Esophagus (tissue), 2 donors: ENCODE measurements at regions not wholly inside any gene's neighbourhood (a gene's known extent, or its start where the extent isn't known, plus 50 kb on each side); places are given as distances from the start of the nearest gene placed in this dataset.

Source experiments
- H3K27ac ChIP-seq, 2 donors: one replicate each; pipeline ENCODE4 v1.5.1; 2013; ENCODE audit warnings: low read depth in 2 of 2, mild to moderate bottlenecking in 2 of 2, inconsistent platforms in 1 of 2, low read length in 1 of 2, moderate library complexity in 1 of 2
- H3K27me3 ChIP-seq, 2 donors: one replicate each; pipeline ENCODE4 v1.6.1; 2013; ENCODE audit warnings: low read length in 2 of 2, control low read depth in 1 of 2, mild to moderate bottlenecking in 1 of 2; ENCODE audit not compliant: insufficient read depth in 2 of 2, control insufficient read depth in 1 of 2
- H3K36me3 ChIP-seq, 2 donors: one replicate each; pipeline ENCODE4 v1.6.1; 2013; ENCODE audit warnings: low read length in 1 of 2; ENCODE audit not compliant: control insufficient read depth in 2 of 2, insufficient read depth in 2 of 2
- H3K4me1 ChIP-seq, 2 donors: one replicate each; pipeline ENCODE4 v1.6.1; 2013; ENCODE audit warnings: low read length in 1 of 2; ENCODE audit not compliant: control insufficient read depth in 2 of 2, insufficient read depth in 2 of 2
- H3K4me3 ChIP-seq, 2 donors: one replicate each; pipeline ENCODE4 v1.5.1; 2013; ENCODE audit warnings: low read length in 2 of 2, mild to moderate bottlenecking in 2 of 2, low read depth in 1 of 2, moderate library complexity in 1 of 2
- H3K9me3 ChIP-seq, 2 donors: one replicate each; pipeline ENCODE4 v1.6.1; 2013; ENCODE audit warnings: mild to moderate bottlenecking in 2 of 2, low read depth in 1 of 2, low read length in 1 of 2, moderate library complexity in 1 of 2; ENCODE audit not compliant: control insufficient read depth in 2 of 2, insufficient read depth in 1 of 2
- WGBS, 2 donors: extraction: QIAGEN DNeasy Blood & Tissue Kit; methylation state at CpG; one replicate each; pipeline ENCODE4 v1.1.7; 2013; 5-methylcytosine and 5-hydroxymethylcytosine counted together
- donor health status: healthy with polysubstance abuse.
- donor health status: Bipolar disorder and iron deficiency.

GRCh38 chr11:79514695-79515094 is 73.9 kb upstream of the TENM4 start:
- WGBS, 2 donors = 73 to 82% methylated on average over 2 of the region's 2 CpGs
- H3K4me1 ChIP-seq = no peaks in the 10 kb centered on the region
- no peak overlapping the region for H3K27ac ChIP-seq
- H3K36me3 ChIP-seq = no peaks in the 10 kb centered on the region
- H3K9me3 ChIP-seq = no peaks in the 10 kb centered on the region
- H3K27me3 ChIP-seq = no peaks in the 10 kb centered on the region
- H3K4me3 ChIP-seq = no peak overlapping the region

GRCh38 chr11:79514290-79514689 is 73.5 kb upstream of the TENM4 start:
- Histone ChIP-seq H3K27me3 (no peaks in the 10 kb centered on the region), H3K36me3 (no peaks in the 10 kb centered on the region), H3K9me3 (no peaks in the 10 kb centered on the region), H3K4me3 (no peak overlapping the region), H3K27ac (no peak overlapping the region), H3K4me1 (no peaks in the 10 kb centered on the region)
- WGBS, 2 donors = 63 to 64% methylated on average over 4 of the region's 4 CpGs

- Histone ChIP-seq H3K27ac (no peak overlapping the region), H3K36me3 (no peaks in the 10 kb centered on the region), H3K4me1 (peaks cover 0 to 2% of the 10 kb centered on the region in 2 donors), H3K4me3 (no peak overlapping the region), H3K27me3 (no peaks in the 10 kb centered on the region), H3K9me3 (no peaks in the 10 kb centered on the region)
- 54 to 70% methylated on average over 4 of the region's 4 CpGs for WGBS, 2 donors
Observed at GRCh38 chr11:79512706-79513469, 72.1 kb upstream of the TENM4 start.

GRCh38 chr11:79510960-79511359 is 70.1 kb upstream of the TENM4 start:
- Histone ChIP-seq H3K4me3 (no peak overlapping the region), H3K36me3 (no peaks in the 10 kb centered on the region), H3K27me3 (no peaks in the 10 kb centered on the region), H3K27ac (no peak overlapping the region), H3K9me3 (no peaks in the 10 kb centered on the region), H3K4me1 (peaks cover 2% of the 10 kb centered on the region in 2 donors)
- 75% methylated on average over 9 of the region's 9 CpGs for WGBS, 2 donors

GRCh38 chr11:79508461-79508860 is 67.6 kb upstream of the TENM4 start:
- H3K27ac ChIP-seq = no peak overlapping the region
- H3K4me1 ChIP-seq = peaks cover 2% of the 10 kb centered on the region in 2 donors
- no peaks in the 10 kb centered on the region for H3K27me3 ChIP-seq
- H3K9me3 ChIP-seq = no peaks in the 10 kb centered on the region
- WGBS, 2 donors = 59 to 65% methylated on average over 3 of the region's 3 CpGs
- no peak overlapping the region for H3K4me3 ChIP-seq
- no peaks in the 10 kb centered on the region for H3K36me3 ChIP-seq

- WGBS, 2 donors = 50 to 53% methylated on average over 7 of the region's 7 CpGs
- no peak overlapping the region for H3K27ac ChIP-seq
- peaks cover 2% of the 10 kb centered on the region in 2 donors for H3K4me1 ChIP-seq
- H3K27me3 ChIP-seq = no peaks in the 10 kb centered on the region
- H3K4me3 ChIP-seq = no peak overlapping the region
- H3K36me3 ChIP-seq = no peaks in the 10 kb centered on the region
- no peaks in the 10 kb centered on the region for H3K9me3 ChIP-seq
Observed at GRCh38 chr11:79507706-79508105, 66.9 kb upstream of the TENM4 start.

- H3K27me3 ChIP-seq = no peaks in the 10 kb centered on the region
- no peak overlapping the region for H3K27ac ChIP-seq
- H3K4me1 ChIP-seq = peaks cover 2% of the 10 kb centered on the region in 2 donors
- H3K9me3 ChIP-seq = no peaks in the 10 kb centered on the region
- 67 to 75% methylated on average over 11 of the region's 11 CpGs for WGBS, 2 donors
- no peaks in the 10 kb centered on the region for H3K36me3 ChIP-seq
- no peak overlapping the region for H3K4me3 ChIP-seq
Observed at GRCh38 chr11:79506734-79507344, 66.0 kb upstream of the TENM4 start.

GRCh38 chr11:79506124-79506523 is 65.3 kb upstream of the TENM4 start:
- H3K4me1 ChIP-seq = peaks cover 2% of the 10 kb centered on the region in 2 donors
- no peak overlapping the region for H3K27ac ChIP-seq
- no peaks in the 10 kb centered on the region for H3K9me3 ChIP-seq
- WGBS, 2 donors = 58 to 78% methylated on average over 3 of the region's 3 CpGs
- H3K27me3 ChIP-seq = no peaks in the 10 kb centered on the region
- H3K4me3 ChIP-seq = no peak overlapping the region
- no peaks in the 10 kb centered on the region for H3K36me3 ChIP-seq

GRCh38 chr11:79503028-79503427 is 62.2 kb upstream of the TENM4 start:
- Histone ChIP-seq H3K4me3 (no peak overlapping the region), H3K9me3 (no peaks in the 10 kb centered on the region), H3K36me3 (no peaks in the 10 kb centered on the region), H3K4me1 (peaks cover 2% of the 10 kb centered on the region in 2 donors), H3K27me3 (no peaks in the 10 kb centered on the region), H3K27ac (no peak overlapping the region)
- 60 to 62% methylated on average over 6 of the region's 6 CpGs for WGBS, 2 donors

GRCh38 chr11:79501707-79502106 is 60.9 kb upstream of the TENM4 start:
- Histone ChIP-seq H3K4me3 (no peak overlapping the region), H3K4me1 (no peaks in the 10 kb centered on the region), H3K27me3 (no peaks in the 10 kb centered on the region), H3K9me3 (no peaks in the 10 kb centered on the region), H3K27ac (no peak overlapping the region), H3K36me3 (no peaks in the 10 kb centered on the region)
- 70 to 94% methylated on average over 4 of the region's 4 CpGs for WGBS, 2 donors
